Endodermal cell (in vitro differentiated cells): ENCODE measurements at regions not wholly inside any gene's neighbourhood (a gene's known extent, or its start where the extent isn't known, plus 50 kb on each side); places are given as distances from the start of the nearest gene placed in this dataset.

Source experiments
- DNase-seq: peaks from one replicate; pipeline ENCODE4 v3.0.0-alpha.2; 2017
- H3K27ac ChIP-seq: 2 replicates; pipeline ENCODE4 v1.5.1; 2013; ENCODE audit warnings: mild to moderate bottlenecking, low read depth, low read length, moderate library complexity
- H3K27me3 ChIP-seq: 2 replicates; pipeline ENCODE4 v1.6.1; 2013; ENCODE audit warnings: mild to moderate bottlenecking, low read length, moderate library complexity; ENCODE audit not compliant: insufficient read depth, control insufficient read depth, poor library complexity, severe bottlenecking
- H3K36me3 ChIP-seq: 2 replicates; pipeline ENCODE4 v1.7.0; 2013; ENCODE audit warnings: mild to moderate bottlenecking, low read length, moderate library complexity; ENCODE audit not compliant: control insufficient read depth, insufficient read depth
- H3K4me1 ChIP-seq: one replicate; pipeline ENCODE4 v1.7.0; 2013; ENCODE audit warnings: low read length; ENCODE audit not compliant: control insufficient read depth, insufficient read depth
- H3K4me3 ChIP-seq: 2 replicates; pipeline ENCODE4 v1.5.1; 2013; ENCODE audit warnings: mild to moderate bottlenecking, low read length, moderate library complexity
- H3K9ac ChIP-seq: 2 replicates; pipeline ENCODE4 v1.6.1; 2013; ENCODE audit warnings: mild to moderate bottlenecking, low read length, moderate library complexity; ENCODE audit not compliant: poor library complexity, severe bottlenecking; ENCODE audit errors: extremely low read depth
- H3K9me3 ChIP-seq: 2 replicates; pipeline ENCODE4 v1.6.1; 2013; ENCODE audit warnings: mild to moderate bottlenecking, low read length, moderate library complexity; ENCODE audit not compliant: control insufficient read depth
- H3K27ac Mint-ChIP-seq: 2 replicates; pipeline ENCODE4 v1.8.0; 2020; ENCODE audit warnings: mixed read lengths
- H3K27me3 Mint-ChIP-seq: 2 replicates; pipeline ENCODE4 v1.8.0; 2021; ENCODE audit warnings: mild to moderate bottlenecking, mixed read lengths; ENCODE audit not compliant: insufficient read depth
- H3K36me3 Mint-ChIP-seq: 2 replicates; pipeline ENCODE4 v1.8.0; 2020; ENCODE audit warnings: low read depth, mixed read lengths
- H3K4me1 Mint-ChIP-seq: 2 replicates; pipeline ENCODE4 v1.8.0; 2020; ENCODE audit warnings: mixed read lengths
- H3K4me3 Mint-ChIP-seq: 2 replicates; pipeline ENCODE4 v1.8.0; 2020; ENCODE audit warnings: mild to moderate bottlenecking, moderate library complexity, mixed read lengths
- H3K9me3 Mint-ChIP-seq: 2 replicates; pipeline ENCODE4 v1.8.0; 2020; ENCODE audit warnings: mild to moderate bottlenecking, mixed read lengths
- WGBS, 2 experiments: methylation state at CpG; one replicate each; pipeline versions ENCODE4 v1.1.5 to v1.1.7; 2013; ENCODE audit warnings: missing lambda C conversion rate in 2 of 2, mixed read lengths in 1 of 2; ENCODE audit not compliant: insufficient coverage in 1 of 2, insufficient read length in 1 of 2; 5-methylcytosine and 5-hydroxymethylcytosine counted together
- TF ChIP-seq, protein P1 (sequence below): fragments of 200-600 bp; sonication (generic); conservative IDR thresholded peaks from 2 replicates; pipeline ENCODE4 v1.5.0; 2021; ENCODE audit warnings: antibody characterized with exemption, mild to moderate bottlenecking

DNA sequence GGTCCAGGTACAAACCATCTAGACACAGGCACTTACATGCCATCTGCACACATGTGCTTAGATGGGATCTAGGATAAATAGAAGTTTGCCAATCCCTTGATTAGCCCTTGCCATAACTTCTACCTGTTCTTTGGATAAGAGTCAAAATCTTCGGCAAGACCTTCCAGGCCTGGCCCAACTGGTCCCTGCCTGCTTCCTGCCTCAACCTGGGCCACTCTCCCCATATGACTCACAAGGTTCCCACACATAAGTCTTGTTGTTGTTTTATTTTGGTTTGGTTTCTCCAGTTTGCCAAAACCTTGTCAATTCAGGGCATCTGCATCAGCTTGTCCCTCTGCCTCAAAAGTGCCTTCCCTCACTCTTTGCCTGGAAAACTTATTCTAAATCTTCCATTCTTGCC, 95.3 kb upstream of the XYLT1 start:
- no peaks in the 10 kb centered on the region for H3K36me3 Mint-ChIP-seq
- H3K4me3 Mint-ChIP-seq, result no peak overlapping the region
- H3K4me1 Mint-ChIP-seq, result no peaks in the 10 kb centered on the region
- Histone ChIP-seq H3K27ac (no peak overlapping the region), H3K4me3 (no peak overlapping the region), H3K36me3 (no peaks in the 10 kb centered on the region), H3K9me3 (no peaks in the 10 kb centered on the region), H3K27me3 (no peaks in the 10 kb centered on the region), H3K9ac (no peak overlapping the region), H3K4me1 (no peaks in the 10 kb centered on the region)
- H3K9me3 Mint-ChIP-seq, result peaks cover 3% of the 10 kb centered on the region
- TF ChIP-seq, protein P1, sequence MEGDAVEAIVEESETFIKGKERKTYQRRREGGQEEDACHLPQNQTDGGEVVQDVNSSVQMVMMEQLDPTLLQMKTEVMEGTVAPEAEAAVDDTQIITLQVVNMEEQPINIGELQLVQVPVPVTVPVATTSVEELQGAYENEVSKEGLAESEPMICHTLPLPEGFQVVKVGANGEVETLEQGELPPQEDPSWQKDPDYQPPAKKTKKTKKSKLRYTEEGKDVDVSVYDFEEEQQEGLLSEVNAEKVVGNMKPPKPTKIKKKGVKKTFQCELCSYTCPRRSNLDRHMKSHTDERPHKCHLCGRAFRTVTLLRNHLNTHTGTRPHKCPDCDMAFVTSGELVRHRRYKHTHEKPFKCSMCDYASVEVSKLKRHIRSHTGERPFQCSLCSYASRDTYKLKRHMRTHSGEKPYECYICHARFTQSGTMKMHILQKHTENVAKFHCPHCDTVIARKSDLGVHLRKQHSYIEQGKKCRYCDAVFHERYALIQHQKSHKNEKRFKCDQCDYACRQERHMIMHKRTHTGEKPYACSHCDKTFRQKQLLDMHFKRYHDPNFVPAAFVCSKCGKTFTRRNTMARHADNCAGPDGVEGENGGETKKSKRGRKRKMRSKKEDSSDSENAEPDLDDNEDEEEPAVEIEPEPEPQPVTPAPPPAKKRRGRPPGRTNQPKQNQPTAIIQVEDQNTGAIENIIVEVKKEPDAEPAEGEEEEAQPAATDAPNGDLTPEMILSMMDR, result no peak
- peaks cover 2% of the 10 kb centered on the region for H3K27me3 Mint-ChIP-seq
- WGBS, 2 experiments, result 22% methylated on average over 1 of the region's 1 CpG; no CpG with 5 or more reads in 1 of the 2 experiments
- H3K27ac Mint-ChIP-seq, result no peak overlapping the region
- no peak for DNase-seq

DNA sequence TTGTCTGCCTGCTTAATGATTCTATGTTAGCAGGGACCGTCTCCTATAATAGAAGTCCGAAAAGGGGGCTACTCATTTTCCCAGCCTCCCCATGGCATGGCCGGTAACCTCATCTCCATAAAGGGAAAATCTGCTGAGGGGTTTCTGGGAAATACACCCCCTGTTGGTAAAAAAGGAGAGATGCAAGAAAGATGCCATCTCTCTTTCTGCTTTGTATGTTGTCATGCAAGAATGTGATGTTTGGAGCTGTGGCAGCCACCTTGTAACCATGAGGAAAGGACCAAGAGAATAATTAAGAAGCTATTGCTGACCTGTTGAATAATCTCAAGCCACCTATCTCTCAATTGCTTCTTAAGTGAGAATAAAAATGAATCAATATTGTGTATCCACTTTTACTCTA, 94.8 kb upstream of the XYLT1 start:
- DNase-seq, result no peak
- no peaks in the 10 kb centered on the region for H3K36me3 ChIP-seq
- TF ChIP-seq, protein P1, result peak; percentile 25
- peaks cover 2% of the 10 kb centered on the region for H3K27me3 Mint-ChIP-seq
- H3K27ac Mint-ChIP-seq, result no peak overlapping the region
- WGBS, 2 experiments, result 97% methylated on average over 3 of the region's 3 CpGs; no CpG with 5 or more reads in 1 of the 2 experiments
- H3K27ac ChIP-seq, result no peak overlapping the region
- H3K36me3 Mint-ChIP-seq, result no peaks in the 10 kb centered on the region
- no peaks in the 10 kb centered on the region for H3K4me1 ChIP-seq
- no peaks in the 10 kb centered on the region for H3K27me3 ChIP-seq
- H3K9me3 Mint-ChIP-seq, result peaks cover 3% of the 10 kb centered on the region
- H3K4me3 ChIP-seq, result no peak overlapping the region
- no peak overlapping the region for H3K9ac ChIP-seq
- H3K4me3 Mint-ChIP-seq, result no peak overlapping the region
- no peaks in the 10 kb centered on the region for H3K4me1 Mint-ChIP-seq
- no peaks in the 10 kb centered on the region for H3K9me3 ChIP-seq

DNA sequence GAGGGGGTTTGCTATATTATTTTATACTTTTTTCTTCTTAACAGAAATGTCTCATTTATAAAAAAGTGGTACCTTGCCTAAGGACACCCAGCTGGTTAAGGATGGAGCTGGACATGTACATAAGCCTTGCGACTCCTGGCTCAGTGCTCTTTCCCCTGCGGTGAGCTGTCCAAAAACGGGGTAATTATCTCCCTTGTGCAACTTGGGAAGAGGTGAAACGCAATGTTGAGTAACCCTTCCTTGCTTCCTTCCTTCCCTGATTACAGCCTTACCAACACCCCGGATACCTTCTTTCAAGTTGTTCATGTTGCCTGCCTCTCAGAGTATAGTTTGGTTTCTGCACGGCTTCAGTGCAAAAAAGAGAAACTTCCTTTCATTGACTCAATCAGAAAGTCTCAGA, 94.1 kb upstream of the XYLT1 start:
- WGBS, 2 experiments, result 93 to 98% methylated on average over 6 of the region's 6 CpGs
- Mint-ChIP-seq H3K27me3 (peaks cover 2% of the 10 kb centered on the region), H3K4me3 (no peak overlapping the region)

More for the DNA sequence above, 94.1 kb upstream of the XYLT1 start:
- peaks cover 3% of the 10 kb centered on the region for H3K9me3 Mint-ChIP-seq
- H3K27ac Mint-ChIP-seq, result no peak overlapping the region
- Histone ChIP-seq H3K4me1 (no peaks in the 10 kb centered on the region), H3K27ac (no peak overlapping the region), H3K9ac (no peak overlapping the region), H3K9me3 (no peaks in the 10 kb centered on the region), H3K27me3 (no peaks in the 10 kb centered on the region), H3K36me3 (no peaks in the 10 kb centered on the region), H3K4me3 (no peak overlapping the region)
- TF ChIP-seq, protein P1, result no peak
- no peak for DNase-seq
- H3K36me3 Mint-ChIP-seq, result no peaks in the 10 kb centered on the region
- no peaks in the 10 kb centered on the region for H3K4me1 Mint-ChIP-seq
